ENCODE measurements at regions not wholly inside any gene's neighbourhood (a gene's known extent, or its start where the extent isn't known, plus 50 kb on each side); places are given as distances from the start of the nearest gene placed in this dataset.

DNA sequence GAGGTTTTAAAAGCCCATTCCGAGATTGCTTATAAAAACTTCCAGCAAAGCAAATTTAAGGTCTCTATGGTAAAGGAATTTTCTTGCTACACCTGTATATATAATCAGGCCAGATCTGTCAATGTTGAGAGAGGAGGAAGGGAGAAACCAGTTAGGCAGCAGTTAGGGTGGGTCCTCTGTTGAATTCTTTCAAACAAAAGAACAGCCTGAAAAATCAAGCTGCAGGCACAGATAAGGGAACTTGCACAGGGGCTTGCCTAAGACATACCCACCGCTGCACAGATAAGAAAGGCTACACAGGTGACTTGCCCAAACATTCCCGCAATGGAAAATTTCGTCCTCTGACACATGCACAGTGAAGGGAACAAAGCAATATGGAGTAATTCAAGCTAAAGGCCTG is 59.8 kb upstream of the IMMP2L start:
- FAIRE-seq (no peak), ATAC-seq (no peak), DNase-seq (ENCODE audit: low read depth, low spot score) (no peak)
- ChIA-PET POLR2A (no interaction called here), SMC1A (ENCODE audit: uncharacterized antibody, unreplicated experiment) (no interaction called here), RAD21 (ENCODE audit: unreplicated experiment) (no interaction called here), CTCF (no interaction called here)
- in situ Hi-C loops (cut with MboI) (no loop called here), intact Hi-C loops (cut with micrococcal nuclease; ENCODE audit: unreplicated experiment) (no loop called here)
- Histone ChIP-seq H3K9ac (ENCODE audit: control insufficient read depth, insufficient read depth, low read length) (no peak overlapping the region), H3K4me2 (ENCODE audit: control insufficient read depth, insufficient read depth) (no peak overlapping the region), H4K20me1 (ENCODE audit: control insufficient read depth, insufficient read depth) (no peaks in the 10 kb centered on the region), H3K4me3 (no peak overlapping the region), H3K79me2 (ENCODE audit: control insufficient read depth, insufficient read depth, low read length) (no peaks in the 10 kb centered on the region), H3K27me3 (replicated peaks in 1 of 2; ENCODE audit: control insufficient read depth in 2 of 2, insufficient read depth in 2 of 2, low read length in 1 of 2) (no peaks in the 10 kb centered on the region), H3K36me3 (ENCODE audit: control insufficient read depth in 2 of 2, insufficient read depth in 2 of 2, low read length in 1 of 2) (no peaks in the 10 kb centered on the region), H3K27ac (ENCODE audit: control insufficient read depth, insufficient read depth) (no peak overlapping the region), H3K4me1 (ENCODE audit: control insufficient read depth, insufficient read depth, low read length) (no peaks in the 10 kb centered on the region), H2AFZ (ENCODE audit: control insufficient read depth, low read depth, low read length) (no peak overlapping the region), H3K9me3 (replicated peaks; ENCODE audit: control insufficient read depth, insufficient read depth, low read length) (no peaks in the 10 kb centered on the region)
- BruUV-seq (replicated peaks), result no TSS peak
- 28% methylated on average over 4 of the region's 4 CpGs for WGBS (ENCODE audit: insufficient coverage, insufficient replicate concordance, low lambda C conversion rate, missing lambda C conversion rate)
- TF ChIP-seq IRF4 (IDR thresholded peaks at IDR 0.05; ENCODE audit: low read depth, low read length) (no peak), ZNF622 (IDR thresholded peaks at IDR 0.05) (no peak), SIN3A (IDR thresholded peaks at IDR 0.05; ENCODE audit: low read depth, low read length) (no peak), NFYA (IDR thresholded peaks at IDR 0.05; ENCODE audit: borderline replicate concordance, low read depth, low read length) (no peak), RUNX3 (IDR thresholded peaks at IDR 0.05; ENCODE audit: low read length) (no peak), ZBTB4 (CRISPR knock-in tag; IDR thresholded peaks at IDR 0.05) (no peak), NRF1 (conservative IDR thresholded peaks at IDR 0.05; ENCODE audit: low read depth, low read length) (no peak), ESRRA (IDR thresholded peaks at IDR 0.05; ENCODE audit: low read length) (no peak), BMI1 (IDR thresholded peaks at IDR 0.05; ENCODE audit: borderline replicate concordance) (no peak), CEBPB (IDR thresholded peaks at IDR 0.05; ENCODE audit: borderline replicate concordance in 1 of 2, low read depth in 2 of 2, low read length in 2 of 2) (no peak), JUNB (IDR thresholded peaks at IDR 0.05) (no peak), TAF1 (IDR thresholded peaks at IDR 0.05; ENCODE audit: borderline replicate concordance, low read depth, low read length) (no peak), MYC (IDR thresholded peaks at IDR 0.05; ENCODE audit: insufficient read depth, insufficient read length, insufficient replicate concordance, low read length, severe bottlenecking) (no peak), JUND (IDR thresholded peaks at IDR 0.05; ENCODE audit: low read depth, low read length) (no peak)
- TF ChIP-seq, protein P1, sequence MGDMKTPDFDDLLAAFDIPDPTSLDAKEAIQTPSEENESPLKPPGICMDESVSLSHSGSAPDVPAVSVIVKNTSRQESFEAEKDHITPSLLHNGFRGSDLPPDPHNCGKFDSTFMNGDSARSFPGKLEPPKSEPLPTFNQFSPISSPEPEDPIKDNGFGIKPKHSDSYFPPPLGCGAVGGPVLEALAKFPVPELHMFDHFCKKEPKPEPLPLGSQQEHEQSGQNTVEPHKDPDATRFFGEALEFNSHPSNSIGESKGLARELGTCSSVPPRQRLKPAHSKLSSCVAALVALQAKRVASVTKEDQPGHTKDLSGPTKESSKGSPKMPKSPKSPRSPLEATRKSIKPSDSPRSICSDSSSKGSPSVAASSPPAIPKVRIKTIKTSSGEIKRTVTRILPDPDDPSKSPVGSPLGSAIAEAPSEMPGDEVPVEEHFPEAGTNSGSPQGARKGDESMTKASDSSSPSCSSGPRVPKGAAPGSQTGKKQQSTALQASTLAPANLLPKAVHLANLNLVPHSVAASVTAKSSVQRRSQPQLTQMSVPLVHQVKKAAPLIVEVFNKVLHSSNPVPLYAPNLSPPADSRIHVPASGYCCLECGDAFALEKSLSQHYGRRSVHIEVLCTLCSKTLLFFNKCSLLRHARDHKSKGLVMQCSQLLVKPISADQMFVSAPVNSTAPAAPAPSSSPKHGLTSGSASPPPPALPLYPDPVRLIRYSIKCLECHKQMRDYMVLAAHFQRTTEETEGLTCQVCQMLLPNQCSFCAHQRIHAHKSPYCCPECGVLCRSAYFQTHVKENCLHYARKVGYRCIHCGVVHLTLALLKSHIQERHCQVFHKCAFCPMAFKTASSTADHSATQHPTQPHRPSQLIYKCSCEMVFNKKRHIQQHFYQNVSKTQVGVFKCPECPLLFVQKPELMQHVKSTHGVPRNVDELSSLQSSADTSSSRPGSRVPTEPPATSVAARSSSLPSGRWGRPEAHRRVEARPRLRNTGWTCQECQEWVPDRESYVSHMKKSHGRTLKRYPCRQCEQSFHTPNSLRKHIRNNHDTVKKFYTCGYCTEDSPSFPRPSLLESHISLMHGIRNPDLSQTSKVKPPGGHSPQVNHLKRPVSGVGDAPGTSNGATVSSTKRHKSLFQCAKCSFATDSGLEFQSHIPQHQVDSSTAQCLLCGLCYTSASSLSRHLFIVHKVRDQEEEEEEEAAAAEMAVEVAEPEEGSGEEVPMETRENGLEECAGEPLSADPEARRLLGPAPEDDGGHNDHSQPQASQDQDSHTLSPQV (IDR thresholded peaks at IDR 0.05), result no peak
- TF ChIP-seq, protein P2, sequence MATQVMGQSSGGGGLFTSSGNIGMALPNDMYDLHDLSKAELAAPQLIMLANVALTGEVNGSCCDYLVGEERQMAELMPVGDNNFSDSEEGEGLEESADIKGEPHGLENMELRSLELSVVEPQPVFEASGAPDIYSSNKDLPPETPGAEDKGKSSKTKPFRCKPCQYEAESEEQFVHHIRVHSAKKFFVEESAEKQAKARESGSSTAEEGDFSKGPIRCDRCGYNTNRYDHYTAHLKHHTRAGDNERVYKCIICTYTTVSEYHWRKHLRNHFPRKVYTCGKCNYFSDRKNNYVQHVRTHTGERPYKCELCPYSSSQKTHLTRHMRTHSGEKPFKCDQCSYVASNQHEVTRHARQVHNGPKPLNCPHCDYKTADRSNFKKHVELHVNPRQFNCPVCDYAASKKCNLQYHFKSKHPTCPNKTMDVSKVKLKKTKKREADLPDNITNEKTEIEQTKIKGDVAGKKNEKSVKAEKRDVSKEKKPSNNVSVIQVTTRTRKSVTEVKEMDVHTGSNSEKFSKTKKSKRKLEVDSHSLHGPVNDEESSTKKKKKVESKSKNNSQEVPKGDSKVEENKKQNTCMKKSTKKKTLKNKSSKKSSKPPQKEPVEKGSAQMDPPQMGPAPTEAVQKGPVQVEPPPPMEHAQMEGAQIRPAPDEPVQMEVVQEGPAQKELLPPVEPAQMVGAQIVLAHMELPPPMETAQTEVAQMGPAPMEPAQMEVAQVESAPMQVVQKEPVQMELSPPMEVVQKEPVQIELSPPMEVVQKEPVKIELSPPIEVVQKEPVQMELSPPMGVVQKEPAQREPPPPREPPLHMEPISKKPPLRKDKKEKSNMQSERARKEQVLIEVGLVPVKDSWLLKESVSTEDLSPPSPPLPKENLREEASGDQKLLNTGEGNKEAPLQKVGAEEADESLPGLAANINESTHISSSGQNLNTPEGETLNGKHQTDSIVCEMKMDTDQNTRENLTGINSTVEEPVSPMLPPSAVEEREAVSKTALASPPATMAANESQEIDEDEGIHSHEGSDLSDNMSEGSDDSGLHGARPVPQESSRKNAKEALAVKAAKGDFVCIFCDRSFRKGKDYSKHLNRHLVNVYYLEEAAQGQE (IDR thresholded peaks at IDR 0.05; ENCODE audit: low read depth, low read length), result no peak
